Ovary (tissue), 3 donors: ENCODE measurements at regions not wholly inside any gene's neighbourhood (a gene's known extent, or its start where the extent isn't known, plus 50 kb on each side); places are given as distances from the start of the nearest gene placed in this dataset.

ENCODE experiments used
- CTCF ChIP-seq, 3 donors: fragments of 450-650 bp in 2 of 3; fragments of 200-600 bp in 1 of 3; IDR thresholded peaks; one replicate each; pipeline versions ENCODE4 v1.5.1 to v1.8.0; 2016 to 2022; ENCODE audit warnings: antibody characterized with exemption in 3 of 3, mild to moderate bottlenecking in 1 of 3
- EP300 ChIP-seq: sonication (generic); formaldehyde crosslinking; IDR thresholded peaks from one replicate; pipeline ENCODE4 v1.6.1; 2017; ENCODE audit warnings: antibody characterized with exemption
- donor health status: DM: no; HTN: no; CAD: no.

GRCh38 chr6:56733211-56733697, 90.6 kb upstream of the DST start:
- no peak for TF ChIP-seq CTCF (IDR thresholded peaks at IDR 0.05)
- no peak for TF ChIP-seq EP300
